Mononuclear cell (primary cell): ENCODE measurements at regions not wholly inside any gene's neighbourhood (a gene's known extent, or its start where the extent isn't known, plus 50 kb on each side); places are given as distances from the start of the nearest gene placed in this dataset.
"Not testable (repeated sequence)": the region's sequence is repeated elsewhere in the genome, so short reads cannot be mapped to it uniquely, and the experiment has no call there.

Experiments used
- H3K27me3 ChIP-seq: 2 replicates; pipeline ENCODE4 v1.6.0; 2011; ENCODE audit warnings: low read length, control low read depth; ENCODE audit not compliant: insufficient read depth
- H3K4me1 ChIP-seq: 2 replicates; pipeline ENCODE4 v1.5.1; 2011; ENCODE audit warnings: mild to moderate bottlenecking, low read length, control low read depth; ENCODE audit not compliant: insufficient read depth
- H3K4me3 ChIP-seq: 2 replicates; pipeline ENCODE4 v1.5.1; 2011; ENCODE audit warnings: mild to moderate bottlenecking, low read length, moderate library complexity
- H3K9me3 ChIP-seq: 2 replicates; pipeline ENCODE4 v1.5.1; 2011; ENCODE audit warnings: low read depth, mild to moderate bottlenecking, control low read depth, low read length

- H3K9me3 ChIP-seq, H3K27me3 ChIP-seq, H3K4me3 ChIP-seq: not testable (repeated sequence)
- H3K4me1 ChIP-seq: peaks cover 15% of the 10 kb centered on the region
Observed at GRCh38 chr2:8131423-8131822, 550.4 kb upstream of the ID2 start.

GRCh38 chr2:8132351-8132831, 549.5 kb upstream of the ID2 start:
- no peaks in the 10 kb centered on the region for H3K27me3 ChIP-seq
- H3K4me1 ChIP-seq: peaks cover 18% of the 10 kb centered on the region
- no peaks in the 10 kb centered on the region for H3K9me3 ChIP-seq
- H3K4me3 ChIP-seq: no peak overlapping the region

- Histone ChIP-seq H3K27me3 (no peaks in the 10 kb centered on the region), H3K4me1 (peaks cover 23% of the 10 kb centered on the region), H3K4me3 (no peak overlapping the region), H3K9me3 (no peaks in the 10 kb centered on the region)
Observed at GRCh38 chr2:8132879-8133278, 549.0 kb upstream of the ID2 start.

- Histone ChIP-seq H3K9me3 (no peaks in the 10 kb centered on the region), H3K4me1 (peaks cover 26% of the 10 kb centered on the region), H3K27me3 (no peaks in the 10 kb centered on the region), H3K4me3 (no peak overlapping the region)
Observed at GRCh38 chr2:8133363-8133762, 548.5 kb upstream of the ID2 start.

GRCh38 chr2:8133913-8134472, 547.9 kb upstream of the ID2 start:
- Histone ChIP-seq H3K4me1 (peaks cover 27% of the 10 kb centered on the region), H3K4me3 (no peak overlapping the region), H3K9me3 (no peaks in the 10 kb centered on the region), H3K27me3 (no peaks in the 10 kb centered on the region)

- H3K4me3 ChIP-seq: no peak overlapping the region
- no peaks in the 10 kb centered on the region for H3K27me3 ChIP-seq
- peaks cover 32% of the 10 kb centered on the region for H3K4me1 ChIP-seq
- no peaks in the 10 kb centered on the region for H3K9me3 ChIP-seq
Observed at GRCh38 chr2:8134473-8134932, 547.4 kb upstream of the ID2 start.

- H3K27me3 ChIP-seq: no peaks in the 10 kb centered on the region
- H3K9me3 ChIP-seq: no peaks in the 10 kb centered on the region
- peaks cover 39% of the 10 kb centered on the region for H3K4me1 ChIP-seq
- H3K4me3 ChIP-seq: no peak overlapping the region
Observed at GRCh38 chr2:8134985-8135682, 546.7 kb upstream of the ID2 start.

- Histone ChIP-seq H3K4me1 (peaks cover 40% of the 10 kb centered on the region), H3K4me3 (no peak overlapping the region), H3K27me3 (no peaks in the 10 kb centered on the region), H3K9me3 (no peaks in the 10 kb centered on the region)
Observed at GRCh38 chr2:8137801-8138200, 544.1 kb upstream of the ID2 start.

- no peaks in the 10 kb centered on the region for H3K27me3 ChIP-seq
- peaks cover 40% of the 10 kb centered on the region for H3K4me1 ChIP-seq
- H3K4me3 ChIP-seq: no peak overlapping the region
- no peaks in the 10 kb centered on the region for H3K9me3 ChIP-seq
Observed at GRCh38 chr2:8138525-8138922, 543.3 kb upstream of the ID2 start.

GRCh38 chr2:8138923-8139667, 542.8 kb upstream of the ID2 start:
- Histone ChIP-seq H3K9me3 (no peaks in the 10 kb centered on the region), H3K4me3 (no peak overlapping the region)

GRCh38 chr2:8139668-8140200, 542.1 kb upstream of the ID2 start:
- Histone ChIP-seq H3K4me3 (no peak overlapping the region), H3K27me3 (no peaks in the 10 kb centered on the region), H3K9me3 (no peaks in the 10 kb centered on the region), H3K4me1 (peaks cover 36% of the 10 kb centered on the region)

More at GRCh38 chr2:8138923-8139667, 542.8 kb upstream of the ID2 start:
- Histone ChIP-seq H3K4me1 (peaks cover 40% of the 10 kb centered on the region), H3K27me3 (no peaks in the 10 kb centered on the region)

GRCh38 chr2:8141079-8141707, 540.7 kb upstream of the ID2 start:
- Histone ChIP-seq H3K9me3 (no peaks in the 10 kb centered on the region), H3K4me3 (no peak overlapping the region), H3K27me3 (no peaks in the 10 kb centered on the region), H3K4me1 (peaks cover 24% of the 10 kb centered on the region)

GRCh38 chr2:8141780-8142179, 540.1 kb upstream of the ID2 start:
- no peaks in the 10 kb centered on the region for H3K27me3 ChIP-seq
- peaks cover 24% of the 10 kb centered on the region for H3K4me1 ChIP-seq
- no peaks in the 10 kb centered on the region for H3K9me3 ChIP-seq

GRCh38 chr2:8142461-8142860, 539.4 kb upstream of the ID2 start:
- no peaks in the 10 kb centered on the region for H3K9me3 ChIP-seq
- no peak overlapping the region for H3K4me3 ChIP-seq
- no peaks in the 10 kb centered on the region for H3K27me3 ChIP-seq
- peaks cover 21% of the 10 kb centered on the region for H3K4me1 ChIP-seq

More at GRCh38 chr2:8141780-8142179, 540.1 kb upstream of the ID2 start:
- no peak overlapping the region for H3K4me3 ChIP-seq
